Ecto neural progenitor cell (in vitro differentiated cells): ENCODE measurements at regions not wholly inside any gene's neighbourhood (a gene's known extent, or its start where the extent isn't known, plus 50 kb on each side); places are given as distances from the start of the nearest gene placed in this dataset.

Experiments
- DNase-seq: peaks from one replicate; pipeline ENCODE4 v3.0.0-alpha.2; 2018; ENCODE audit warnings: low spot score

DNA sequence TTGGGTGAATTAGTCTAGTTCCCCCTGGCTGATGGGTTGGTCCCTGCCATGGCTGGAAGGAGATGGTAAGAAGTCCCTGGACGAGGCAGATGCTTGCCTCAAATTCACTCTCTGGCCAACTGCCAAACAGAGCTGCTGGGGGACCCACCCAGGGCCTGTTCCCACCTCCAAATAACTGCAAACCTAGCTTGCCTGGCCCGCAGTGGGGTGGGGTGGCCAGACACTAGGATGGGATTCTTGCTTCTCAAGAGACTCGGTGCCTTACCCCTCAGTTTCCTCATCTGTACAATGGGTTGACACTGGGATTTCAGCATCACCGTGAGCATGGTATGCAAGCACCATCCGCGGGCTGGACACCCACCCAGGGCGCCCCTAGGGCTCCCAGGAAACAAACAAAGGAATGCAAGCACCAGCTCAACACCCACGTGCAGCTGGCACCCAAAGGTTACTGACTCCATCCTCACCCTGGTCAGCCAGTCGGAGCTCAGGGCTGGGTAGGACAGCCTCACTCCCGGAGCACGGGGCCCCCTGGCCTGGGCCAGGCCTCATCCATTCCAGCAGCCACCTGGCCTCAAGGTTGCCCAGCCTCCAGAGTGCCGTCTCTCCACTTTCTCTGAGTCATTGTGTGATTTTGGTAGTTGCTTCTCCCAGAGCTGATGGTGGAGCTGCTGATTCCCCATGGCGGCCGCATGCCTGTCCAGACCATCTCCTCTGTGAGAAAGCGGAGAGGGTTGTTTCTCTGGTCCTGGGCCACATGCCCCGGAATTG is 205.2 kb upstream of the RTL1 start:
- DNase-seq: no peak

DNA sequence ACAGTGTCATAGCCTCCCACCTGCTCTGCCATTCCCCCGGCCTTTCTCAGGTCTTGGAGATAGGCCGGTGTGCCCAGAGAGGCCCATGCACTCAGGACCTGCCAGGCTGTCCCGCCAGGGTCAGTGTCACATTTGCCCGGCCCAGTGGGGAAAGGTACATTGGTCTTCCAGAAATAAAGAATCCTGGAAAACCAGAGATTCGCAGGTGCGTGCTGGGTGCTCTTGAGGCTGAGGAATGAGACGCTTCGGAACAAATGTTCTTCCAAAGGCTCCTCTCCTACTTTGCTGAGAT is 205.8 kb upstream of the RTL1 start:
- DNase-seq: no peak

DNA sequence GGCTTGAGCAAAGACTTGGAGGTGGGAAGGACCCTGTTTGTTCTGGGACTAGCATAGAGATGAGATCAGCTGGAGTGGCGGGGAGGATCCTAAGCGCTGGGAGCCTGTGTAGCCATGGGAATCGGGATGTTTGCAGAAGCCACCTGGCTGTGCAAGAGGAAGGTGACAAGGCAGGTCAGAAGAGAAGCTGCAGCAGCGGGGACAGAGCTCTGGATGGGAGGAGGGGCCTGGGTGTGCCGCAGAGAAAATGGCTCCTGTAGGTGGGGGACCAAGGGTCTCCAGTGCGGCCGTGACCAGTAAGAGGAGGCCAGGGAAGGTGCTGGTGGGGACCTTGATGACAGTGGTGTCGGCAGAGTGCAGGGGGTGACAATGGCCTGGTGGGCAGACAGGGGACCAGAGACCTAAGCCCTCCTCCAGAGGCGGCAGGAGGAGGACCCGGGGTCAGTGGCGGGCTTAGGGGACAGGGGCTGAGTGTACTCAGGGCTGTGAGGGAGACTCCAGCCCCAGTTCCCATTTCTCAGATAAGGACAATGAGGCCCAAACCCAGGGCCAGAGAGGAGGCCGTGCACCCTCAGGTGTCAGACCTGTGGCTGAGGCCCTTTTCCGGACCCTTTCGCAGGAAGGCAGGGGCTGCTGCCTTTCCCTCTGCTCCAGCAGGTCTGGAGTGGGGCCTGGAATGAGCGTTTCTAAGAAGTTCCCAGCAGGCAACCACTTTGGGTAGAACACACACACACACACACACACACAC is 206.6 kb upstream of the RTL1 start:
- no peak for DNase-seq

DNA sequence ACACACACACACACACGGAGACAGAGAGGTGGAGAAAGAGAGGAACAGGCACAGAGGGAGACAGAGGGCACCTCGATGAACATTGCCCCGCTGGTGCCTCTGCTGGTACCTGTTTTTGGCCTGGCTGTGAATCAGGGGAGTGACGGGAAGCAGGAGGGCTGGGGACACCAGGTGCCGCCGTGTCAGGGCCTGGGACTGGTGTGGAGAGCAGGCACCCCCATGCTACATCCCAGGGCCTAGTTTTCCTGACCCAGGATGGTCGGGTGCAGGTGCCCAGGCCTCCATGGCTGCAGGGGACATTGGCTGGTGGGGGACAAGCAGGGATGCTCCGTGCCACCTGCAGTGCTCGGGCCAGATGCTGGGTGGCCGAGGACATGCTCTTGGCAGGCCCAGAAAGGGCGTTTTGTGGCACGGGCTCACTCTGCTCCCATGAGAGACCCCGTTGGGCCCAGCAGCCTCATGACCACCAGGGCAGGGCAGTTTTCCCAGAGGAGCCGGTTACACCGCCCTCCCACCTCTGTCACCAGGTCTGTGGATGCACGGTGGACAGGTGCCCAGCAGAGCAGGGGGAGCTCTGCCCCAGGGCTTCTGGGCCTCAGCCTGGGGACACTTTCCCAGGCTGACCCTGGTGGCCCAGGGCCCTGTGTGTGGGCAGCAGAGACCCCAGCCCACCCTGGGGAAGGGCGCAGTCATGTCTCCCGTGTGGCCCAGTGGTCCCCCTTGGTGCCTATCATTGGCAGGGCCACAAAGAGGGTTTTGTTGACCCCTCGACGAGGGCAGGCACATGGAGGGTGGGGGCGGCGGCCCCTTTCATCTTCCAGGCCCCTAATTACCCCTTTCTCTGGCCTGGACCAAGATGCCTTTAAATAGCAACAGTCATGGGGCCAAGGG is 207.5 kb upstream of the RTL1 start:
- no peak for DNase-seq

DNA sequence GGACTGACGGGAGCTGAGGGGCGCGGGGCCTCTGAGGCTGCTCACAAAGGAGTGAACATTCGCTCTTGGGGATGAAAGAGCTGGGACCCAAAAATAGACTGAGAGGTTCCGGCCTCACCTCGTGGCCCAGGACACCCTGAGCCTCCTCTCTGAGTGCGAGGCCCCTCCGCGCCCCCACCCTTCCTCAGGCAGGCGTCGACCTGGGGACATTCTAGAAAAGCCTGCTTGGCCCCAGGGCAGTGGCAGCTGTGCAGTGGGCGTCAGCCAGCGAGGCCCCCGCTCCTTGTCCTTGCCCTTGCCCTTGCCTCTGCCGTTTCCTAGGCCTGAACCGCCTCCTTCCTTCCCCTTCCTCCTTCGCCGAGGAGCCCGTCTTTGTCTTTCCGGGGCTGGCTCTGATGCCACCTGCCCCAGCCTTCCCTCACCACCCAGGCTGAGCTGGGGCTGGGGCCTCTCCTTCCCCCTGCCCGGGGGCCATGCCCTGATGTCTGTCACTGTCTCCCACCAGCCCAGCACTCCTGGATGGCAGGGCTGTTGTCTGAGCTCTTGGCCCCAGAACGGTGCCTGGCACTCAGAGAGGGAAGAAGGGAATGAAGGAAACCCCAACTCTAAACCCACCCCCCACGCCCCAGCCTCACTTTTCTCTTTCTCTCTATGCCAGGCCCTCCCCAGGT is 208.2 kb upstream of the RTL1 start:
- DNase-seq: no peak

DNA sequence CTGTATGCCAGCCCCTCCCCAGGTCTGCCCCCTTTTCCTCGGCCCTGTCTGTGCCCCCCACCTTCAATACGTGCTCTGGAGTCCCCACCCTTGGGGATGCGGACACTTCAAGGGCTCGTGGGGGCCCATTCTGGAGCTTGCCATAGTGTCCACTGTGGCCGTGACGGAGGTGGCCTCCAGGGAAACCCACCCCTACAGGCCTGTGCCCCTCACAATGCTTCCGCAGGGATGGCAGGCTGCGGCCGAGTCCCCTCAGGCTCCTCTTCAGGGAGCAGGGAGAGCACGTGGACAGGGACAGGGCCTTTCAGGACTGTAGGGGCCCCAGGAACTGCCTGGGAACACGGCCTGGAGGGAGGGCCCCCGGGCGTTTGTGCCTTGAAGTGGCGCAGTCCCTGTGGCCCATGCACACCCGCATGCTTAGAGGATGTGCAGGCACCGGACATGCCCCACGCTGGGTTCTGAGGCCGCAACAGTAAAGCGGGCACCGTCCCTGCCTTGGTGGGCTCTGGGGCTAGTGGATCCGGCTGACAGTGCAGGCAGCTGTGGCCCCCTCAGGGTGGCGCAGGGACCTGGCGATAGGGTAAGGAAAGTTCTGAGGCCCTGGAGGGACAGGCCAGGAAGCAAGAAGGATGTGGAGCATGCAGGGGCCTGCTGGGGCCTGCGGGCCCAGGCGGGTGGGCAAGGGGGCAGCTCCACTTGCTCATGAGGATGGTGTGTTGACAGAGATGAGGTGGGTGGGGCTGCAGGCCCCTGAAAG is 209.0 kb upstream of the RTL1 start:
- DNase-seq: no peak

DNA sequence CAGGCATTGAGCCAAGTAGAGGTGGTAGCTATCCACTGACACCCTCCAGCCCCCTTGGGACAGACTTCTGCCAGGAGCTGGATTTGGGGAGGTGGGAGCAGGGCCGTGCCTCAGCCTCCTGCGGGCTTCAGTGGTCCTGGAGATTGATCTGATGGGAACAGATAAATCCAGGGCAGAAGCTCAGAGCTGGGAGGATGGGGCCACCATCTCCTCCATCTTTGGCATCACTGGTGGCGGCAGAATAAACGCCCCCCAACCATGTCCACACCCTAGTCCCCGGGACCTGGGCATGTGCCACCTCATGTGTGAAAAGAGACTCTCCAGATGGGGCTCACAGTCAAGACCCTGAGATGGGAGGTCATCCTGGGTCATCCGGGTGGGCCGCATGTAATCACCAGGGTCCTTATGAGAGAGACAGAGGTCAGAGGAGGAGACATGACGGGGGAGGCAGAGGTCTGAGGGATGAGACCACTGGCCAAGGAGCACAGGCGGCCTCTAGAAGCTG is 209.6 kb upstream of the RTL1 start:
- DNase-seq: no peak

DNA sequence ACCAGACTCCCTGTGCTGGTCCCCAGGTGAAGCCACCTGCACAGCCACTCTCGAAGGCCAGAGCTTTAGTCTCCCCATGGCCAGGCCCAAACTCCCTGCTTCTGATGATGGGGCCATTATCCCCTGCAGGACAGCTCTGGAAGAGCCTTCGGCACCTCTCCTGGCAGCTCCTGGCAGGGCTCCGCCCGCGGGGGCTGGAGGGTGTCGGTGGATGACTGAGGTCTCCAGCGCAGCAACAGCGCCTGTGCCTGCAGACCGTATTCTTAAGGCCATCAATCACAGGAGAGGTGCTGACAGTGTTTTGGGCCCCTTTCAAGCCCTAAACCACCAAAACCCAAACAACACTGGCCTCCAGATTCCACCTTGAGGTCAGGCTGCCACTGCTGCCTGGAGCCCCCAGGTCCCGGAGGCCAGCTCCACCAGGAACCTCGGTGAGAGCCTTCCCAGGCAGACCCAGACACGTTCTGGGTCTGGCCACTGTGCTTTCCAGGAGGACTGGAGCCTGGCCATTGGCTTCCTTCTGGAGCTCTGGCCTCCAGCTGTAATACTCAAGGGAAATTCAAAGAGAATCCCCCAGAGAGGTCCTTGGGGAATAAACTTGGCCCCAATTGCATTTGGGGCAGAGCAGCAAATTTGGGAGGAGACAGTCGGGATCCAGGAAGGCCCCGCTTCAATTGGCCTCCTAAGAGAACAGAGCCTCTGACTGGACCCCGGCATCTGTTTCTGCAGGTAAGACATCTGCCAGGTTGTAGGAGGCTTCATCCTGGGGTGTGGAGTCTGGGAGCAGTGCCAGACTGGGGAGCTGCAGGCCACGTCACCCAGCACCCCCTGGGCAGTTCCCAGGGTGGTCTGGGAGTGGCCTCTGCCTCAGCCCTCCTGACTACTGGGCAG is 210.6 kb upstream of the RTL1 start:
- DNase-seq: no peak

DNA sequence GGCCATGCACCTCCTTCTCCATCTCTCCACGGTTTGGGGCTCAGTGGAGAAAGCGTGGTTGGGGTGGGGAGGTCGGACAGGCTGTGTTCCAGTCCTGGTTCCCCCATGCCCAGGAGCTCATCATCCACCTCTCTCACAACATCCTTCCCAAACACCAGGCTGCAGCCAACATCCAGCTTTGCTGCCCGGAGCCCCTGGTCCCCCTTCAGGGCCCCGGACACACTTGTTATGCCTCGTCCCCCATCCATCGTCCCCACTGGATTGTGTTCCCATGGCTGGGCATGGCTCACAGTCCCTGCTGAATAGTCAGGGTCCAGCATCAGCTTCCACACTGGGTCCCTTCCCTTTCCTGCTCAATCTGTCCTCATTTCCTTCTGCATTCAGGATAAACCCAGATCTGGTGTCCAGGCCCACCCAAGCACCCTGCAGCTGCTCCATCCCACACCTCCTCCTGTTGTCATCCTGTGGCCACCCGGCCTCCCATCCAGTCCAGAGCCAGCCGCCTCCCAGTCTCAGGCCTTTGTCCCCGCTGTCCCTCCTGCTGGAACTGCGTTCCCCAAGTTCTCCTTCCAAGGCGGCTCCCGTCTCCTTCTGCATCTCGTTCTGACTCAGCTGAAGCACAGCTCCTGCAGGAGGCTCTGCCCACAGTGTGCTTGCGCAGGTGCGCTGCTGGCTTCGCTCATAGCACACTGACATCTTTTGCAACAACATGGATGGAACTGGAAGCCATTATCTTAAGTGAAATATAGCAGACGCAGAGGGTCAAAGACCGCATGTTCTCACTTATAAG is 211.4 kb upstream of the RTL1 start:
- DNase-seq: no peak

DNA sequence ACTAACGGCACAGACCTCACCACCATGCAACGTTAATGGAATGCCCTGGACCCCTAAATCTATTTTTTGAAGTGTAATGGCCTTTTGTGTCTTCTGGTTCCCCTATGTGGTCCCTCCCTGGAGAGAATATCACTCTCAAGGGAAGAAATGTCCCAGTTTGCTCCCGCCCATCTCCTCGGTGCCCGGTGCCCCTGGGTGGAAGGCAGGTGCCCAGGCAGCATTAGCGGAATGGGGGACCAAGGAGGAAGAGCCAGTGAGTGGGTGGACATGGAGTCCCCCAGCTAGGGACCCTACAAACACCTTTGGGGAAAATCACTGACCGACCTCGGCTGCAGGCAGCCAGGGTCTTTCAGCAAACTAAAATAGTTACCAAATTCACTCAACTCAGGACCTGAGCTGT is 212.1 kb upstream of the RTL1 start:
- no peak for DNase-seq

DNA sequence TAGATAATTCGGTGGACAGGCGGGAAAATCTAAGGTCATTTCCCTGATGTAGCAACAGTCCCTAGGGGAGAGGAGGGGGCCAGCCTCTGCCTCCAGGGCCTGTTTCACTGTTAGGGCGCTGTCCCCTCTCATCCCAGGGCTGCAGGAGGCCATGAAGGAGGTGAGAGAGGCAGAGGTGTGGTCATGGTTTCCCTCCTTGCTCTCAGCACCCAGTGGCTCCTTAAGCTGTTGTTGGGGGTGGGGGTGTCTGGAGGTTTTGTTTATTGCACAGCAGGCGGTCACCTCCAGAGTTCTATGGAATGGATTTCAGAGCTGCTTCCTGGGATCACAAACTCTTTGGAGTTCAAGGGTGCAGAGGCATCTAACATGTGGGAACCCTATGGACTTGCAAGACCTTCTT is 212.5 kb upstream of the RTL1 start:
- DNase-seq: peak; percentile 20

DNA sequence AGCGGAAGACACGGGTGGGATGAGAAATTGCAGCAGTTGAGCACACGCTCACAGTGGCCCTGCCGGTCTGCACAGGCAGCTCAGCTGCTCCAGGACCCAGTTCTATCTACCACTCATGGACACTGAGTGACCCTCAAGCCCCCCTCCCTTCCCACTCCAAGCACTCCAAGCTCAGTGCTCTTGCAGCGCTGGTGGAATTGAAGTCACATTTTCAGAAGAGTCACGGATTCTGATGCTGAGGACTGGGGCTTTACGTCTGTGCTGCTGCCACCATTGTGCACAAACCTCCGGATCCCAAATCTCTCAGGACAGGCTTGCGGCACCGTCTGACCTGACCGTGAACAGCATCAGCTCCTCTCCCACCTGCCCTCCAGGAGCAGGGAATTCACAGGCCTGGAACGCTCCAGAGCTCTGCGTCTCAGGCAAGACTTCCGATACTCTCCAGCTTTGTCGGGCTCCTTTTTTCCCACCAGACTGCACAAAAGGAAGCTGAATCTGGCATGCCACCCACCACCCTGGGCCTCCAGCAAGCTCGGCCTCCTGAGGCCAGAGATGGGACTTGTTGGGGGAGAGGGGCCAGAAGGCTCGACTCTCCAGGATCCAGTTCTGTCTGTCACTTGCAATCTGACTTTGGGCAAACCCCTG is 213.1 kb upstream of the RTL1 start:
- DNase-seq: peak; percentile 38

DNA sequence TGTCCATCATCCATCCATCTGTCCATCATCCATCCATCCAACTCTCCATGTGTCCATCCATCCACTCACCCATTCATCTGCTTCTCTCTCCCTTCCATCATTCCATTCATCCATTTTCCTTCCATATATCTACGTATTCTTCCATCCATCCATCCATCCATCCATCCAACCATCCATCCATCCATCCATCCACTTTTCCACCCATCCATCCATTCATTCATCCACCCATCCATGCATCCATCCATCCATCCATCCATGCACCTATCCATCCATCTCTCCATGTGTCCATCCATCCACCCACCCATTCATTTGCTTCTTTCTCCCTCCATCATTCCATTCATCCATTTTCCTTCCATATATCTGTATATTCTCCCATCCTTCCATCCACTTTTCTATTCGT is 214.0 kb upstream of the RTL1 start:
- DNase-seq: no peak

DNA sequence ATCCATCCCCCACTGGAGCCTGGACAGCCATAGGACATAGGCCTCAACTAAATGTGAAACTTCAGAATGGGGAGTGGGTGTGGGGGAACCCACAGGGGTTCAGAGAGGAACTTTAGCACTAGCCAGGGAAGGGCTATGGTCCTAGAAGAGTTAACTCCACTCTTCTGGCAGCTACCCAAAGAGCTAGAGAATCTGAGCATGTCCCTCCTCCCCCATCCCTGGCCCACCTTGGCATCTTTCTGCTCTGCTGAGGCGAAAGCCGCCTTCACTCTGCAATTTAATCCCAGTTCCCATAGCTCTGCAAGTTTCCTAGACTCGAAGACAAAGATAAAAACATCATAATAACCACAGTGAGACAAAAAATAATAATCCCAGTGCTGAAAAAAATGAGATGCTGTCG is 214.7 kb upstream of the RTL1 start:
- DNase-seq: no peak

DNA sequence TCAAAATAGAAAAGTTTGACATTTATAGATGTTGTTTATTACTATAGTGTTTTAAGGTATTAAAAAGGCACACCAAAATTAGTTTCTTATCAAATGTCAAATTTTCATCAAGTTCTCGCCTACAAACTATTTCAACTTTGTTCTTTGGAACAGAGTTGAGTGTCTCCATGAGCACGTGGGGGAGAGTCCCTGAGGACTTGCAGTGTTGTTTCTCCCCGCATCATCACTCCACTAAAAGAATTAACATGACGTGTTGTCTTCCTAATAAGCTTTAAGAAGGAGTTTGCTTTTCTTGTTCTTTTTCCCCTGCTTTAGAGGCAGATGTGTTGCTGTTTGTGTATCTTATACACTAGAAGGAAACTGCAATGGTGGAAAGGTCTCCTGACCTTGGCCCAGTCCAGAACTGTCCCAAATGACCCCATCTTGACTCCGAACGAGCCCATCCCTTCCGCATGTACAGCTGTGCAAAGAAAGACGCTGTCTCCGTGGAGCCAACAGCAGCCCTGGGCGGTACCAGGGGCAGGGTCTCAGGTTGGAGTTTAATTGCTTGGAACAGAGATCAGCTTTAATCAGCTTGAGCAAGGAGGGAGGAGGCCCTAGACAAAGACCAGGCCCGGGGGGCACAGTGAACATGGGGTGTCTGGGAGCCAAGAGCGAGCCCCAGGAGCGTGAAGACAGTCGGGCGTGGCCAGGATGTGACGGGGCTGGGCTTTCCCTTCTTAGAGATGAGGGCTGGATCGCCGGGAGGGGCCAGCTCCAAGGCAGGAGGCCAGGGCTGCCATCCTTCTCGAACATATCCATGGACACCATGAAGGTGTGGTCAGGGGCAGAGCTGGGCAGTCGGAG is 215.4 kb upstream of the RTL1 start:
- DNase-seq: peak; percentile 30

DNA sequence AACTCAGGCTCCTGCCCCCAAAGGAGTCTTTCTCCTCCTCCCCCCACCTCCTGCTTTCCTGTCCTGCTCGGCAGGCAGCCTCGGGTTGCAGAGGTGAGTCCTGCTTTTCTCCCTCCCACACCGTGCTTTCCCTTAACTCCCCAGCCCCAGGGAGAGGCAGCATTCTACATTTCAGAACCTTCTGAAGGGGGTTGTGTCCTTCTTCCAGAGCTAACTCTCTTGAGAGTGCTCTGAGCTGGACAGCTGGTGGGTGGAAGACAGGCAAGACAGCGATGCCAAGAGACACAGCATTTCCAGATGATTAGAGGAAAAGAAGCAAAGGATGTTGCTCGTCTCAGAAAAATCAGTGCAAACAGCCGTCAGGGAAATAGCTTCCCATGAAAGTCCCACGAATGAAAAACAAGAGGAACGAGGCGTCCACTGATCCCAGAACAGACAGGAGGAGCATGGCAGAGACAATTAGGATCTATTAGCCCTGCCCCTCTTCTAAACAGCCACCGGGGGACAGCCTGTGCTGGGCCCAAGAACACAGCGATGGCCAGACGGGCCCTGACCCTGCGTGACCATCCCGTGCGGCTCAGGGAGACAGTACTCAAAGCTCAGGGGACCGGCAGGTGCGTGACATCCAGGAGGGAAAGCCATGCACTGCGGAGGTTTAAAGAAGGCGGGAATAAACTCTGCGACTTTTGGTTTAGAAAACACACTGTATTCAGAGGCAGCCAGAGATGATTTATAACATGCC is 216.5 kb upstream of the RTL1 start:
- peak; percentile 54 for DNase-seq
